ENCODE measurements at regions not wholly inside any gene's neighbourhood (a gene's known extent, or its start where the extent isn't known, plus 50 kb on each side); places are given as distances from the start of the nearest gene placed in this dataset.

GRCh38 chr13:60334310-60334709, 62.7 kb upstream of the TDRD3 start:
- no peaks in the 10 kb centered on the region for H3K36me3 Mint-ChIP-seq (ENCODE audit: low read depth)

GRCh38 chr13:60335531-60335930, 61.5 kb upstream of the TDRD3 start:
- H3K9me3 Mint-ChIP-seq = peaks cover 3% of the 10 kb centered on the region
- DNase-seq = no peak
- H3K27me3 Mint-ChIP-seq (ENCODE audit: low read depth, poor library complexity) = peaks cover 8% of the 10 kb centered on the region
- no peak overlapping the region for H3K4me3 Mint-ChIP-seq
- H3K4me1 Mint-ChIP-seq = no peaks in the 10 kb centered on the region
- no peak overlapping the region for H3K27ac Mint-ChIP-seq
- peak; percentile 69 for TF ChIP-seq CTCF (IDR thresholded peaks at IDR 0.05)
- no peaks in the 10 kb centered on the region for H3K36me3 Mint-ChIP-seq (ENCODE audit: low read depth)

More at GRCh38 chr13:60334310-60334709, 62.7 kb upstream of the TDRD3 start:
- TF ChIP-seq CTCF (IDR thresholded peaks at IDR 0.05) = no peak
- no peaks in the 10 kb centered on the region for H3K4me1 Mint-ChIP-seq
- no peak overlapping the region for H3K27ac Mint-ChIP-seq
- no peak for DNase-seq
- H3K4me3 Mint-ChIP-seq = no peak overlapping the region
- H3K27me3 Mint-ChIP-seq (ENCODE audit: low read depth, poor library complexity) = peaks cover 6% of the 10 kb centered on the region
- peaks cover 3% of the 10 kb centered on the region for H3K9me3 Mint-ChIP-seq

GRCh38 chr13:60338754-60339153, 58.3 kb upstream of the TDRD3 start:
- no peaks in the 10 kb centered on the region for H3K36me3 Mint-ChIP-seq (ENCODE audit: low read depth)
- H3K27me3 Mint-ChIP-seq (ENCODE audit: low read depth, poor library complexity) = peaks cover 8% of the 10 kb centered on the region
- H3K9me3 Mint-ChIP-seq = peaks cover 3% of the 10 kb centered on the region
- no peak for DNase-seq
- H3K4me1 Mint-ChIP-seq = no peaks in the 10 kb centered on the region
- no peak overlapping the region for H3K4me3 Mint-ChIP-seq
- no peak for TF ChIP-seq CTCF (IDR thresholded peaks at IDR 0.05)
- no peak overlapping the region for H3K27ac Mint-ChIP-seq

- no peak overlapping the region for H3K27ac Mint-ChIP-seq
- no peaks in the 10 kb centered on the region for H3K36me3 Mint-ChIP-seq (ENCODE audit: low read depth)
- H3K9me3 Mint-ChIP-seq = peaks cover 3% of the 10 kb centered on the region
- TF ChIP-seq CTCF (IDR thresholded peaks at IDR 0.05) = no peak
- H3K4me3 Mint-ChIP-seq = no peak overlapping the region
- peaks cover 4% of the 10 kb centered on the region for H3K27me3 Mint-ChIP-seq (ENCODE audit: low read depth, poor library complexity)
- peaks cover 2% of the 10 kb centered on the region for H3K4me1 Mint-ChIP-seq
- DNase-seq = no peak
Observed at GRCh38 chr13:60343978-60344377, 53.0 kb upstream of the TDRD3 start.

GRCh38 chr13:60347174-60347573, 49.8 kb upstream of the TDRD3 start:
- TF ChIP-seq CTCF (IDR thresholded peaks at IDR 0.05) = no peak
- H3K27ac Mint-ChIP-seq = no peak overlapping the region
- DNase-seq = no peak
- H3K27me3 Mint-ChIP-seq (ENCODE audit: low read depth, poor library complexity) = no peaks in the 10 kb centered on the region
- no peak overlapping the region for H3K4me3 Mint-ChIP-seq
- peaks cover 5% of the 10 kb centered on the region for H3K9me3 Mint-ChIP-seq
- no peaks in the 10 kb centered on the region for H3K36me3 Mint-ChIP-seq (ENCODE audit: low read depth)
- H3K4me1 Mint-ChIP-seq = peaks cover 7% of the 10 kb centered on the region

All from nephron progenitor cell (in vitro differentiated cells).